ENCODE measurements at regions not wholly inside any gene's neighbourhood (a gene's known extent, or its start where the extent isn't known, plus 50 kb on each side); places are given as distances from the start of the nearest gene placed in this dataset.

GRCh38 chr6:166830185-166830890 is 126.0 kb downstream of the RNASET2 start:
- TF ChIP-seq CTCF (IDR thresholded peaks at IDR 0.05 in 8 of 11, conservative IDR thresholded peaks at IDR 0.05 in 3 of 11) (no peak), POLR2A (IDR thresholded peaks at IDR 0.05) (no peak), POLR2AphosphoS5 (IDR thresholded peaks at IDR 0.05) (no peak)

Data from spleen (tissue), 7 donors.